CD4-positive, CD25-positive, alpha-beta regulatory T cell (primary cell): ENCODE measurements at regions not wholly inside any gene's neighbourhood (a gene's known extent, or its start where the extent isn't known, plus 50 kb on each side); places are given as distances from the start of the nearest gene placed in this dataset.

Experiments used
- ATAC-seq, 2 donors: fragments of 150-1000 bp; cut with Tn5 transposase; one replicate each; pipeline ENCODE4 v1.10.0; 2021; ENCODE audit warnings: low read depth in 2 of 2, moderate number of reproducible peaks in 2 of 2, moderate library complexity in 1 of 2
- DNase-seq, 3 donors: peaks; one replicate each; pipeline versions ENCODE4 v3.0.0 to v3.0.0-alpha.2; 2012 to 2022; ENCODE audit warnings: mixed read lengths in 1 of 3
- H3K27ac ChIP-seq: one replicate; pipeline ENCODE4 v1.7.0; 2013; ENCODE audit warnings: mild to moderate bottlenecking, low read length; ENCODE audit not compliant: insufficient read depth, poor library complexity, severe bottlenecking
- H3K27me3 ChIP-seq: one replicate; pipeline ENCODE4 v1.7.0; 2013; ENCODE audit warnings: low read length; ENCODE audit not compliant: control insufficient read depth, insufficient read depth
- H3K36me3 ChIP-seq: one replicate; pipeline ENCODE4 v1.7.0; 2013; ENCODE audit warnings: mild to moderate bottlenecking, low read length, moderate library complexity; ENCODE audit not compliant: control insufficient read depth, insufficient read depth
- H3K4me1 ChIP-seq: 2 replicates; pipeline ENCODE4 v1.7.0; 2013; ENCODE audit warnings: mild to moderate bottlenecking, low read length; ENCODE audit not compliant: insufficient read depth, control insufficient read depth, poor library complexity, severe bottlenecking
- H3K4me3 ChIP-seq: one replicate; pipeline ENCODE4 v1.7.0; 2013; ENCODE audit warnings: low read depth, mild to moderate bottlenecking, low read length, moderate library complexity
- H3K9me3 ChIP-seq, 2 experiments: 1 replicate in 1 of 2; 2 replicates in 1 of 2; pipeline ENCODE4 v1.7.0; 2013; ENCODE audit warnings: low read length in 2 of 2, mild to moderate bottlenecking in 1 of 2, moderate library complexity in 1 of 2; ENCODE audit not compliant: control insufficient read depth in 2 of 2
- H3K27ac Mint-ChIP-seq, 3 donors: one replicate each; pipeline ENCODE4 v1.8.0; 2020 to 2022; ENCODE audit warnings: mild to moderate bottlenecking in 3 of 3, mixed read lengths in 3 of 3, moderate library complexity in 2 of 3
- H3K27me3 Mint-ChIP-seq: one replicate; pipeline ENCODE4 v1.8.0; 2022; ENCODE audit warnings: mild to moderate bottlenecking, mixed read lengths
- H3K36me3 Mint-ChIP-seq: one replicate; pipeline ENCODE4 v1.8.0; 2020; ENCODE audit warnings: mixed read lengths
- H3K4me1 Mint-ChIP-seq, 4 donors: one replicate each; pipeline ENCODE4 v1.8.0; 2020 to 2022; ENCODE audit warnings: mixed read lengths in 4 of 4, mild to moderate bottlenecking in 1 of 4
- H3K4me3 Mint-ChIP-seq, 4 donors: one replicate each; pipeline ENCODE4 v1.8.0; 2020 to 2022; ENCODE audit warnings: mild to moderate bottlenecking in 4 of 4, mixed read lengths in 4 of 4, moderate library complexity in 3 of 4
- H3K9me3 Mint-ChIP-seq, 7 donors: one replicate each; pipeline ENCODE4 v1.8.0; 2020 to 2022; ENCODE audit warnings: mixed read lengths in 7 of 7, mild to moderate bottlenecking in 3 of 7, moderate library complexity in 2 of 7

DNA sequence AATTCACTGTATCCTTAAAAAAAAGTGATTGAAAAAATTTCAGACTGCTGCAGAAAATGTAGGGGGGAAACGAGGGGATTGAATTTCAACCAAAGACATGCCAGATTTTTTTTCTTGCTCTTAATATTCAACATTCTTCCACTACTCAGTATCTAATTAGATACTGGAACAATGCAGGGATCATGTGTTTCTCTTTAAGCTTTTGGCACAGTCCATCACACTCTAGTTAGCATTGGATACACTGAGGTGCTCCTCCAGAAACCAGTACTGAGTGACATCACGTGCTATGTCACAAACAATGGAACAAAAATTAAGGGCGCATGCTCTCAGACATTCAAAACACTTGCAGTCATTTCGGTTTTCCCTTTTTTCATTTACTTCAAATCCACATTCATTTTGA, 298.6 kb upstream of the PSMD7 start:
- H3K36me3 ChIP-seq: no peaks in the 10 kb centered on the region
- Mint-ChIP-seq H3K4me1 (no peaks in the 10 kb centered on the region), H3K36me3 (no peaks in the 10 kb centered on the region), H3K27ac (no peak overlapping the region), H3K4me3 (no peak overlapping the region), H3K27me3 (no peaks in the 10 kb centered on the region), H3K9me3 (peaks cover 0 to 11% (median 4%) of the 10 kb centered on the region in 7 donors)
- H3K4me3 ChIP-seq: no peak overlapping the region
- no peaks in the 10 kb centered on the region for H3K9me3 ChIP-seq
- no peak for ATAC-seq
- H3K27ac ChIP-seq: no peak overlapping the region
- H3K27me3 ChIP-seq: no peaks in the 10 kb centered on the region
- no peak for DNase-seq
- H3K4me1 ChIP-seq: no peaks in the 10 kb centered on the region

DNA sequence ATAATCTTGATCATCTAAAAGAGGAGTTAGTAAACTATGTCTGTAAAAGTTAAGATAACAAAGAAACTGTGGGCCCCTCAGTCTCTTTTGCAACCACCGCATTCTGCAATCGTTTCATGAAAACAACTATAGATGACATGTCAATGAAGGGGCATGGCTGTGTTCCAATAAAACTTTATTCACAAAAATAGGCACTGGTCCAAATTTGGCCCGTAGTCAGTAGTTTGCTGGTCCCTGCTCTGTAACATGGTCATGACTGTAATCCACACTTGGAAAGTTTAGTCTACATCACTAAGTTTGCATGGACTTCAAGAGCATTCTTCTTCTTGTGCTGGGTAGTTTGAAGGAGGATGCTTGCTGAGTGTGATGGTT, 299.3 kb upstream of the PSMD7 start:
- Mint-ChIP-seq H3K9me3 (peaks cover 0 to 7% (median 3%) of the 10 kb centered on the region in 7 donors), H3K36me3 (no peaks in the 10 kb centered on the region), H3K27ac (no peak overlapping the region), H3K4me1 (no peaks in the 10 kb centered on the region), H3K4me3 (no peak overlapping the region), H3K27me3 (no peaks in the 10 kb centered on the region)
- Histone ChIP-seq H3K9me3 (no peaks in the 10 kb centered on the region), H3K4me3 (no peak overlapping the region), H3K27me3 (no peaks in the 10 kb centered on the region), H3K27ac (no peak overlapping the region), H3K4me1 (no peaks in the 10 kb centered on the region), H3K36me3 (no peaks in the 10 kb centered on the region)
- ATAC-seq: no peak
- no peak for DNase-seq

DNA sequence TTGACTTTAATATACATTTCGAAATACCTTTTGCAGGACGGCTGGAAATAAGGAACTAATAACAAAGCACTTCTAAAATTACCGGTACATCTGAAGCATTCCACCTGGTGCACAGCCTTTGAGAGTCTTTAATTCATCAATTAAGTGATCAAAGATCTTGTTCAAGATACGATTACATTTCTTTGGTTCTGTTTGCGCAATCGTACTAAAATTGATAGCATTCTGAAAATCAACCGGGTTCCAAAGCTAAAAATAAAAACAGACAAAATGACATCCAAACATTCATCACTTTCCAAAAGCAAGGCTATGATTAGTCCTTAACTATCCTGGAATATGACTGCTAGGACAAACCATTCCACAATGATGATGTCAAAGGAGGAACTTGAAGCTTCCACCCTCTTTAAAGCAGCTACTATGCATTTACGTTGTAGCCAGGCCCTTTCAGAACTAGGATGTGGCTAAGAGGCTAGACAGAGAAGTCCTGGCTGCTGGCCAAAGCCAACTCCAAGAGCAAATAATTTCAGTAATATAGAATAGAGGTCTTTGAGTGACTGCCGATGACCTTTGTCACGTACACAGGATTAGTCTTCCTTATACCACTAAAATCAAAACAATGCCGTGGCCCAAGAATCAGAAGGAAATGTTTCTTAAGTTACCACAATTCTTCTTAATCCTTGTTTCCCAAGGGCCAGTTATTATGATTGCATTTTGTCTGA, 299.8 kb upstream of the PSMD7 start:
- Histone ChIP-seq H3K9me3 (no peaks in the 10 kb centered on the region), H3K27me3 (no peaks in the 10 kb centered on the region), H3K4me1 (no peaks in the 10 kb centered on the region), H3K27ac (no peak overlapping the region), H3K36me3 (no peaks in the 10 kb centered on the region), H3K4me3 (no peak overlapping the region)
- Mint-ChIP-seq H3K36me3 (no peaks in the 10 kb centered on the region), H3K4me1 (no peaks in the 10 kb centered on the region), H3K27ac (no peak overlapping the region), H3K4me3 (no peak overlapping the region), H3K27me3 (no peaks in the 10 kb centered on the region), H3K9me3 (peaks cover 0 to 7% (median 3%) of the 10 kb centered on the region in 7 donors)
- no peak for ATAC-seq
- DNase-seq: no peak

DNA sequence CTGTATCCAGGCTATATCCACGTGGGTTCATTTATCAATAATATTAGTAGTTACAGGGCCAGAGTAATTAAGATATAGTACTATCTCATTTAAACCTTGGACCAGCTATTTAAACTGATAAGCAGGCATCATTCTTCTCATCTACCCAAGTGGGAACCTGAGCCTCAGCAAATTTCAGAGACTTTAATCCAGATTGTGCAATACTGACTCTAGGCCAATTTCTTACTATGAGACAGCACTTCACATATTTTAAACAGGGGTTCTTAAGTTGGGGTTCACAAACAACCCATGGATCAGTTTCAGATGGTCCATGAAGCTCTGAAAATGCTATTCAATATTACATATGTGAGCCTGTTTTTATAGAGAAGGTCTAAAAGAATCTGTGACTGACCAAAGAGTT, 302.7 kb upstream of the PSMD7 start:
- Mint-ChIP-seq H3K27ac (no peak overlapping the region), H3K4me3 (no peak overlapping the region), H3K9me3 (peaks cover 0 to 6% (median 2%) of the 10 kb centered on the region in 7 donors), H3K27me3 (no peaks in the 10 kb centered on the region), H3K4me1 (no peaks in the 10 kb centered on the region), H3K36me3 (no peaks in the 10 kb centered on the region)
- DNase-seq (no peak), ATAC-seq (no peak)
- no peaks in the 10 kb centered on the region for H3K27me3 ChIP-seq
- H3K27ac ChIP-seq: no peak overlapping the region
- H3K4me1 ChIP-seq: no peaks in the 10 kb centered on the region
- H3K4me3 ChIP-seq: no peak overlapping the region
- H3K9me3 ChIP-seq: no peaks in the 10 kb centered on the region
- H3K36me3 ChIP-seq: no peaks in the 10 kb centered on the region

DNA sequence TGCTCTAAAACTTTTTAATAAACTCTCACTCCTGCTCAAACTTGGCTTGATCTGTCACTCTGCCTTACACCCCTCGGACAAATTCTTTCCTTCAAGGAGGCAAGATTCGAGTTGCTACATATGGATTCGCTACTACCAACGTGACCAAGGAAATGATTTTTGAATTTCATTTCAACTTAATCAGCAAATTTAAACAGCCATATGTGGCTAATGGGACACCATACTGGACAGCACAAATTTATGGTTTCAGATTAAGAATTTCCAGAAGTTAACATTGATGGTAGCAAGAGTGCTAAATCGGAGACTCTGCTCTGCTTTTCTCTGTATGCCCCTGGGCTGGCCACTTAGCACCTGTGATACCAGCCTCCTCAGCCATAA, 318.2 kb upstream of the PSMD7 start:
- DNase-seq (no peak), ATAC-seq (no peak)
- Histone ChIP-seq H3K36me3 (no peaks in the 10 kb centered on the region), H3K27ac (no peak overlapping the region), H3K4me1 (no peaks in the 10 kb centered on the region), H3K9me3 (no peaks in the 10 kb centered on the region), H3K4me3 (no peak overlapping the region), H3K27me3 (no peaks in the 10 kb centered on the region)
- Mint-ChIP-seq H3K9me3 (peaks cover 2 to 35% (median 4%) of the 10 kb centered on the region in 7 donors), H3K27me3 (peaks cover 4% of the 10 kb centered on the region), H3K36me3 (no peaks in the 10 kb centered on the region), H3K27ac (no peak overlapping the region), H3K4me1 (no peaks in the 10 kb centered on the region), H3K4me3 (no peak overlapping the region)

DNA sequence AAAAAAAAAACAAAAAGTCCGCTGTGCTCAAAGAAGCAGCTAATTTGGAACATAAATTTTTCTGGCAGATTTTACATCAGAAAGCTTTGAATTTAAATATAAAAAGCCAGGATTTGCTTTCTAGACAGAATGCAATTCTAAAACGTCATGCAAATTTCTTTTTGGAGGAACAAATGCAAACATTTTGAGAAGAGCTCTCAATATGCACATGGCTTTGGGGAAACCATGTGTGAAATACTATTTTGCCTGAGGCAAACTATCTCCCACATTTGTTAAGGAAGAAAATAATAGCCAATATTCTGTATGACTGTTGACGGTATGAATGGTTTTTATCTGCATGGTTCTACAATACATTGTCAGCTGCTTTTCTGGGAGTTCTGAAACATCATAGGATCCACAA, 320.0 kb upstream of the PSMD7 start:
- Mint-ChIP-seq H3K4me3 (no peak overlapping the region), H3K36me3 (no peaks in the 10 kb centered on the region), H3K27ac (no peak overlapping the region), H3K4me1 (no peaks in the 10 kb centered on the region), H3K27me3 (peaks cover 9% of the 10 kb centered on the region), H3K9me3 (peaks cover 0 to 21% (median 4%) of the 10 kb centered on the region in 7 donors)
- Histone ChIP-seq H3K9me3 (no peaks in the 10 kb centered on the region), H3K27ac (no peak overlapping the region), H3K36me3 (no peaks in the 10 kb centered on the region), H3K4me3 (no peak overlapping the region), H3K4me1 (no peaks in the 10 kb centered on the region), H3K27me3 (no peaks in the 10 kb centered on the region)
- DNase-seq (no peak), ATAC-seq (no peak)

DNA sequence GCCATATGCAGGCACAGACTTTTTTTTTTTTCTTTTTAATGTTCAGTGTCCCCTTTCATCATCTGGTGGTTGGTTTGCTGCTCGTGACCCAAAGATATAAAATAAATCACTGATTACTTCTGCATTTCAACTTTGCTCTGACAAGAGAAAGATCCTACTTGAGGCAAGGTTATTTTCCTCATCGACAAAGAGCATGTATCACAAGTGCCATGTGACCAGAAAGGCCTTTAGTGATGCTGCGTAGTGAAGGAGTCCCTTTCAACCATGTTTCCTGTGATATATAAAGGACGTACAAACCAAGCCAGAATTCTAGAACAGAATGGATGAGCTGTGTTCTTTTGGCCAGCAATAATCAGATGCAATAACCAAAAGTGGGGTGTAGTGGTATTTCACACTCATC, 323.4 kb upstream of the PSMD7 start:
- H3K27me3 Mint-ChIP-seq: peaks cover 6% of the 10 kb centered on the region
- H3K4me1 Mint-ChIP-seq: no peaks in the 10 kb centered on the region
- Histone ChIP-seq H3K36me3 (no peaks in the 10 kb centered on the region), H3K27me3 (no peaks in the 10 kb centered on the region), H3K4me3 (no peak overlapping the region), H3K4me1 (no peaks in the 10 kb centered on the region), H3K9me3 (no peaks in the 10 kb centered on the region), H3K27ac (no peak overlapping the region)
- DNase-seq (no peak), ATAC-seq (no peak)
- no peak overlapping the region for H3K27ac Mint-ChIP-seq
- H3K36me3 Mint-ChIP-seq: no peaks in the 10 kb centered on the region
- peaks cover 0 to 8% (median 3%) of the 10 kb centered on the region in 7 donors for H3K9me3 Mint-ChIP-seq
- H3K4me3 Mint-ChIP-seq: no peak overlapping the region

DNA sequence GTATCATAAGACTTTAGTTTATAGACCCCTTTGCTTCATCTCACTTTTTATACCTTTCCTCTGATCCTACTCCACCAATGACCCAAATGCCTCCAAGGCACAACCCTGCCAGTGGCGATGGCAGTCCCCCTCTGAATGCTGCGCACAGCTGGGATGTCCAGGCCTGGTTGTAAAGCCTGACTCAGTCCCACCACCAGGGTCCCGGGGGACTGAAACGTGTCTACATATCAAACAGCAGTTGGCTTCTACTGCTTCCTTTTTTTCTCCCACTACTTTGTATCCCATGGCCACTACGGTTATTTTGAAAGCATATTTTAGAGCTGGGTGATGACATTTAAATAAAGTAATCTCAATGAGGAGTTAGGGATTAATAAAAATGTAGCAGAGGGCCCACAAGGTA, 329.8 kb upstream of the PSMD7 start:
- ATAC-seq: no peak
- H3K36me3 Mint-ChIP-seq: no peaks in the 10 kb centered on the region
- H3K4me1 Mint-ChIP-seq: no peaks in the 10 kb centered on the region

More for the DNA sequence above, 329.8 kb upstream of the PSMD7 start:
- no peak overlapping the region for H3K4me3 ChIP-seq
- no peaks in the 10 kb centered on the region for H3K4me1 ChIP-seq
- Mint-ChIP-seq H3K4me3 (no peak overlapping the region), H3K9me3 (peaks cover 0 to 4% (median 0%) of the 10 kb centered on the region in 7 donors), H3K27me3 (peaks cover 2% of the 10 kb centered on the region), H3K27ac (no peak overlapping the region)
- H3K9me3 ChIP-seq: no peaks in the 10 kb centered on the region
- DNase-seq: no peak
- H3K27ac ChIP-seq: no peak overlapping the region
- no peaks in the 10 kb centered on the region for H3K27me3 ChIP-seq
- H3K36me3 ChIP-seq: no peaks in the 10 kb centered on the region
